Fibroblast of pulmonary artery (primary cell): ENCODE measurements at regions not wholly inside any gene's neighbourhood (a gene's known extent, or its start where the extent isn't known, plus 50 kb on each side); places are given as distances from the start of the nearest gene placed in this dataset.
"Not testable (repeated sequence)": the region's sequence is repeated elsewhere in the genome, so short reads cannot be mapped to it uniquely, and the experiment has no call there.

Experiments used
- DNase-seq: peaks from one replicate; pipeline ENCODE4 v3.0.0-alpha.2; 2010; ENCODE audit warnings: low read depth
- H3K4me3 ChIP-seq: replicated peaks from 2 replicates; pipeline ENCODE4 v1.5.1; 2011; ENCODE audit warnings: low read depth, mild to moderate bottlenecking, control low read depth, low read length, moderate library complexity
- TF ChIP-seq, protein P1 (sequence below): IDR thresholded peaks from 2 replicates; pipeline ENCODE4 v1.5.1; 2011; ENCODE audit warnings: mild to moderate bottlenecking, control low read depth, low read length, inconsistent platforms; ENCODE audit errors: missing control alignments

- no peak overlapping the region for H3K4me3 ChIP-seq
- TF ChIP-seq, protein P1, sequence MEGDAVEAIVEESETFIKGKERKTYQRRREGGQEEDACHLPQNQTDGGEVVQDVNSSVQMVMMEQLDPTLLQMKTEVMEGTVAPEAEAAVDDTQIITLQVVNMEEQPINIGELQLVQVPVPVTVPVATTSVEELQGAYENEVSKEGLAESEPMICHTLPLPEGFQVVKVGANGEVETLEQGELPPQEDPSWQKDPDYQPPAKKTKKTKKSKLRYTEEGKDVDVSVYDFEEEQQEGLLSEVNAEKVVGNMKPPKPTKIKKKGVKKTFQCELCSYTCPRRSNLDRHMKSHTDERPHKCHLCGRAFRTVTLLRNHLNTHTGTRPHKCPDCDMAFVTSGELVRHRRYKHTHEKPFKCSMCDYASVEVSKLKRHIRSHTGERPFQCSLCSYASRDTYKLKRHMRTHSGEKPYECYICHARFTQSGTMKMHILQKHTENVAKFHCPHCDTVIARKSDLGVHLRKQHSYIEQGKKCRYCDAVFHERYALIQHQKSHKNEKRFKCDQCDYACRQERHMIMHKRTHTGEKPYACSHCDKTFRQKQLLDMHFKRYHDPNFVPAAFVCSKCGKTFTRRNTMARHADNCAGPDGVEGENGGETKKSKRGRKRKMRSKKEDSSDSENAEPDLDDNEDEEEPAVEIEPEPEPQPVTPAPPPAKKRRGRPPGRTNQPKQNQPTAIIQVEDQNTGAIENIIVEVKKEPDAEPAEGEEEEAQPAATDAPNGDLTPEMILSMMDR, result no peak
- no peak for DNase-seq
Measured at GRCh38 chr13:111064661-111065060, 50.4 kb upstream of the ARHGEF7 start.

- TF ChIP-seq, protein P1, result no peak
- no peak for DNase-seq
- H3K4me3 ChIP-seq, result no peak overlapping the region
Measured at GRCh38 chr13:111062966-111063365, 52.1 kb upstream of the ARHGEF7 start.

- TF ChIP-seq, protein P1, result no peak
- H3K4me3 ChIP-seq, result no peak overlapping the region
- no peak for DNase-seq
Measured at GRCh38 chr13:111062305-111062704, 52.8 kb upstream of the ARHGEF7 start.

DNA sequence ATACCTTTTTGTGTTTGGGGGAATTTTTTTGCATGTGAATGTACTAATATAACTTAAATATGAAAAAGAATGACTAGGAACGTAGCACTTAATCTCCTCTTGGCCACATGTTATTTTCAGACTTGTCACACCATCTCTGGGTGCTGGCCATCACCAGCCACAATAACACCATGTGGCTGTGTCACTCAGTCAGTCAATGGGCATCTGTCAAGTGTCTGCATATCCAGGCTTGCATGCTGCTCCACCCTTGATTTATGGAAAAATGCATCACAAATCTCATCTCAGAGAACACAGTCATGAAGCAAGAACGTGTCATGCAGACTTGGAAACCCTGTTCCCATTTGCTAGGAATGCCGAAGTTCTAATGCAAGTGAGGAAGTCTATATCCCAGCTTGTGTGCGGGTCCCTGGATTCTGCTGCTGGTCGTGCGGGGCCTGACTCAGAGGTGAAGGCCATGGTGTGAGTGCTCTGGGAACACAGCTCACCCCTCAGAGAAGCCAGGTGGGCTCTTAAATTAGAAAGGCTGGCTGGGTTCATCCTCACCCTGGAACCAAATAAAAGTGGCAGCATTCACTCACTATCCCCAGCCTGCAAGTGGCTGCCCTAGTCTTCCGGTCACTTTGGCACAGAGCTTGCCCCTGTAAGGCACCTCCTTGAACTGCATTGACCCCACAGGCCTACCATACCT is 53.6 kb upstream of the ARHGEF7 start:
- TF ChIP-seq, protein P1, result no peak
- H3K4me3 ChIP-seq, result no peak overlapping the region
- DNase-seq, result no peak

DNA sequence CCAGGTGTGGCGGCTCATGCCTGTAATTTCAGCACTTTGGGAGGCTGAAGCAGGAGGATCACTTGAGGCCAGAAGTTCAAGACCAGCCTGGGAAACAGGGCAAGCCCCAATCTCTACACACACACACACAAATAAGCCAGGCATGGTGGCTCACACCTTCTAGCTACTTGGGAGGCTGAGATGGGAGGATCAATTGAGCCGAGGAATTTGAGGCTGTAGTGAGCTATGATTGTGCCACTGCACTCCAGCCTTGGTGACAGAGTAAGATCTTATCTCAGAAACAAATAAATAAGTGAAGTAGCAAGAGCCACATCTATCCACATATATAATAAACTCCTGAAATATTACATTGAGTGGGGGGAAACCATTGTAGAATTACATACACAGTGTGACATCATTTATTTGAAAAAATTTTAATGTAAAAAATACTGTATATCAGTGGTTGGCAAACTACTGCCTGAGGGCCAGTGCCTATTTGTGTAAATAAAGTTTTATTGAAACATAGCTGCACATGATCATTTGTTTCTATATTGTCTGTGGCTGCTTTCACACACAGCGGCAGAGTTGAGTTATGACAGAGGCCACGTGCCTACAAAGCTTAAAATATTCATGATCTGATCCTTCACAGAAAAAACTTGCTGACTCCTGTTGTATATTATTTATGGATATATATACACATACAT is 54.7 kb upstream of the ARHGEF7 start:
- TF ChIP-seq, protein P1, result no peak
- DNase-seq, result no peak
- no peak overlapping the region for H3K4me3 ChIP-seq

DNA sequence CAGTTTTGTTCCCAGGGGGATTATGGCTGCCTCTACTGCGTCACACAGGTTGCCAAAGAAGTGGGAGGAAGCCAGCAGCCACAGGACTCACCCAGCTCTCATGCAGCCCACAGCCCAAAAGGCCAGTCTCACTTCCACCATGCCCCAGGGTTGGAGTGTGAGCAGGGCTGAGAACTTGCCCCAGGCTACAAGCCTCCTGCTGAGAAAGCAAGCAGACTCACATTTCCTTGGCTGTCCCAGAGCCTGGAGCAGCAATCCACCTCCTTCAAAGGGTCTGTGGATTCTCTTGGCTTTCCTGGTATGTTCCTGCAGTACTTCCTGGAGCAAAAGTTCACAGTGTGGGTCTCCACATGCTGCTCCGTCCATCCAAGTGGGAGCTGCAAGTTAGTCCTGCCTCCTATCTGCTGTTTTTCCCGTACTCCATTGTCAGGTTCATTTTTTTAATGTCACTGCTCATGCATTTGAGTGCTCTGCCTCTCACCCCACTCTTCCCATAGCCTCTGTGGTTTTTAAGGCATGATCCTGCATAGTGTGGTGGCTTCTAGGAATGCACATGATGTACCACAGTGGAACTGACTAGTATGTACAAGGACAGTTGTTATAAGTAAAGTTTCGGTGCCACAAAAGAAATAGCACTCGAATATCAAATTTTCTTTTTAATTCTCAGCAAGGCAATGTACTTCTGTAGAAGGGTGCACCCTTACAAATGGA is 56.2 kb upstream of the ARHGEF7 start:
- TF ChIP-seq, protein P1, result no peak
- H3K4me3 ChIP-seq, result no peak overlapping the region
- no peak for DNase-seq

- H3K4me3 ChIP-seq, result not testable (repeated sequence)
Measured at GRCh38 chr13:111058339-111058738, 56.8 kb upstream of the ARHGEF7 start.

DNA sequence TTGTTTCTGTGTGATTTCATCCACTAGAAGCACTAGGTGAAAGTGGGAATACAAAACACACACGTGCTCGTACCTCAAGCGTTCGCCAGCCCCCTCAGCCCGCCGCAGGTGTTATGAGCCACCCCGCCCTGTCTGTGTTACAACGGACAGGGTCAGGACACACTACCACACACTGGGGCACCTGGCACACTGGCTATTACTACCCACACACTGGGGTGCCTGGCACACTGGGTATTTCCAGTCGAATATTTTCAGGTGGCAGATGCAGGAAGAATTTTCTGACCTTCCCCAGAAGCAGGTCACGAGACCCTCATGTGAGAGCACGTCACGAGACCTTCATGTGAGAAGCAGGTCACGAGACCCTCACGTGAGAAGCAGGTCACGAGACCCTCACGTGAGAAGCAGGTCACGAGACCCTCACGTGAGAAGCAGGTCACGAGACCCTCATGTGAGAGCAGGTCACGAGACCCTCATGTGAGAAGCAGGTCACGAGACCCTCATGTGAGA is 63.3 kb upstream of the ARHGEF7 start:
- H3K4me3 ChIP-seq, DNase-seq: not testable (repeated sequence)

More at GRCh38 chr13:111058339-111058738, 56.8 kb upstream of the ARHGEF7 start:
- DNase-seq, result not testable (repeated sequence)
